Peyer's patch (tissue), 4 donors: ENCODE measurements at regions not wholly inside any gene's neighbourhood (a gene's known extent, or its start where the extent isn't known, plus 50 kb on each side); places are given as distances from the start of the nearest gene placed in this dataset.

Experiments
- DNase-seq, 3 donors: peaks; one replicate each; pipeline ENCODE4 v3.0.0-alpha.2; 2017 to 2019
- H3K27ac ChIP-seq, 4 donors: fragments of 200-600 bp; sonication (generic); one replicate each; pipeline ENCODE4 v1.5.1; 2016 to 2019
- H3K27me3 ChIP-seq, 2 donors: fragments of 200-600 bp; sonication (generic); one replicate each; pipeline ENCODE4 v1.5.1; 2019
- H3K36me3 ChIP-seq, 3 donors: fragments of 200-600 bp; sonication (generic); one replicate each; pipeline ENCODE4 v1.5.1; 2016 to 2019
- H3K4me1 ChIP-seq, 4 donors: fragments of 200-600 bp; sonication (generic); one replicate each; pipeline ENCODE4 v1.5.1; 2016 to 2019
- H3K4me3 ChIP-seq, 4 donors: fragments of 200-600 bp; sonication (generic); 1 replicate in 3 of 4; 2 replicates in 1 of 4; pipeline ENCODE4 v1.5.1; 2016 to 2019; ENCODE audit warnings: mild to moderate bottlenecking in 1 of 4
- H3K9me3 ChIP-seq, 4 donors: fragments of 200-600 bp; sonication (generic); one replicate each; pipeline ENCODE4 v1.5.1; 2016 to 2019; ENCODE audit warnings: mild to moderate bottlenecking in 1 of 4
- CTCF ChIP-seq, 6 experiments: fragments of 450-650 bp in 4 of 6; fragments of 200-600 bp in 2 of 6; sonication (generic) in 1 of 6; IDR thresholded peaks; one replicate each; pipeline ENCODE4 v1.5.1; 2017 to 2019; ENCODE audit warnings: antibody characterized with exemption in 6 of 6, mild to moderate bottlenecking in 3 of 6, moderate library complexity in 1 of 6
- POLR2A ChIP-seq, 2 donors: fragments of 450-650 bp; IDR thresholded peaks; one replicate each; pipeline ENCODE4 v1.5.1; 2017; ENCODE audit warnings: antibody characterized with exemption in 2 of 2, mild to moderate bottlenecking in 2 of 2, moderate library complexity in 2 of 2

DNA sequence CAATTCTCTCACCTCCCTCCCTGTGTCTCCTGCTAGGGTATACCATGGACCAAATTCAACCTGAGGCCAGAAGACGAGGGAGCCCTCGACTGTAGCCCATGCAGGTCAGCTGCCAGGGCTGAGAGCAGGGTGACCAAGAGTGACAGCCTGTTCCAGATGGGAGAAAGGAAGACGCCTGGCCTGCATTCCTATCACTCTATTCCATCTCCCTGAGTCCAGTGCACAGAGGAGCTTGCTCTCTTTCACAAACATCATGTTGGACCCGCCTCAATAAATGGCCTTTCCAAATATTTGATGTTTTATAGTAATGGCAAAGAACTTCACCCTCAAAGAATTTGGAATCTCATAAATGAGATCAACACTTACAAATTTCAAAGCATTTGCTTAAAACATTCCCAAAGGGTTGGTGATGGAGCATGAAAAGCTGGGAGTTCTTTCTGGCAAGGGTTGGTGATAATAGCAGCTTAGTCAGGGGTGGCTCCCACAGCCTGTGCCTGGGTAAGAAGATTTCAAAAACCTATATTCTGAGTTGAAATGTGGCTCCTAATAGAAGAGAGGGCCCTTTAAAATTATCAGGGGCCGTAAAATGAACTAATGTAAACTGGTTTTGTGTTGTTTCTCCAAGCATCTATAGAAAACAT, 393.1 kb downstream of the EFNA5 start:
- DNase-seq = no peak
- H3K4me1 ChIP-seq = no peaks in the 10 kb centered on the region
- TF ChIP-seq CTCF (IDR thresholded peaks at IDR 0.05) = no peak
- TF ChIP-seq POLR2A (IDR thresholded peaks at IDR 0.05) = no peak
- no peak overlapping the region for H3K4me3 ChIP-seq
- no peak overlapping the region for H3K27ac ChIP-seq
- H3K27me3 ChIP-seq = no peaks in the 10 kb centered on the region
- H3K9me3 ChIP-seq = no peaks in the 10 kb centered on the region
- no peaks in the 10 kb centered on the region for H3K36me3 ChIP-seq

GRCh38 chr5:107275333-107275732, 395.4 kb downstream of the EFNA5 start:
- no peak for TF ChIP-seq POLR2A (IDR thresholded peaks at IDR 0.05)
- Histone ChIP-seq H3K9me3 (no peaks in the 10 kb centered on the region), H3K27ac (no peak overlapping the region), H3K4me3 (no peak overlapping the region), H3K27me3 (no peaks in the 10 kb centered on the region), H3K4me1 (no peaks in the 10 kb centered on the region), H3K36me3 (no peaks in the 10 kb centered on the region)
- no peak for DNase-seq

DNA sequence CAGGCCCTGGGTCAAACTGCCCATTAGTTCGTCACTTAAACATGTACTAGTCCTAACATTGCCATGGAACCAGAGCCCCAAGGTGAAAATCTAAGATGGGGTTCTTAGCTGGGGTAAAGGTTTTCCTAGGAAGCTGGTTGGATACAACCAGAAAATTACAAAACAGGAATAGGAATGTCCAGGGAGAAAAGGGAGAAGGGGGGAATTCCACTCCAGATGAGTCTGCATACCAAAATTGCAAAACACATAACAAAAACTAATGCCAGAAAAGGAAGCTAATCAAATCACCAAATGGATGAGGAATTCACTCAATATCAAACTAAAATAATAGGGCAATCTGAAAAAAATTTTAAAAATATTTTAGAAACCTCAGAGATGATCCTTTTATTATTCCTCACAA, 396.2 kb downstream of the EFNA5 start:
- no peak for DNase-seq
- no peak overlapping the region for H3K27ac ChIP-seq
- no peak overlapping the region for H3K4me3 ChIP-seq
- no peaks in the 10 kb centered on the region for H3K36me3 ChIP-seq
- H3K9me3 ChIP-seq = no peaks in the 10 kb centered on the region
- H3K27me3 ChIP-seq = no peaks in the 10 kb centered on the region
- no peaks in the 10 kb centered on the region for H3K4me1 ChIP-seq
- no peak for TF ChIP-seq POLR2A (IDR thresholded peaks at IDR 0.05)
- no peak for TF ChIP-seq CTCF (IDR thresholded peaks at IDR 0.05)

- no peaks in the 10 kb centered on the region for H3K4me1 ChIP-seq
- no peaks in the 10 kb centered on the region for H3K36me3 ChIP-seq
- no peak for DNase-seq
- no peaks in the 10 kb centered on the region for H3K27me3 ChIP-seq
- no peaks in the 10 kb centered on the region for H3K9me3 ChIP-seq
- TF ChIP-seq CTCF (IDR thresholded peaks at IDR 0.05) (no peak), POLR2A (IDR thresholded peaks at IDR 0.05) (no peak)
- no peak overlapping the region for H3K4me3 ChIP-seq
- no peak overlapping the region for H3K27ac ChIP-seq
These were observed 397.8 kb downstream of the EFNA5 start for GRCh38 chr5:107272954-107273353.

- Histone ChIP-seq H3K27ac (no peak overlapping the region), H3K9me3 (no peaks in the 10 kb centered on the region), H3K4me3 (no peak overlapping the region), H3K4me1 (no peaks in the 10 kb centered on the region), H3K36me3 (no peaks in the 10 kb centered on the region), H3K27me3 (no peaks in the 10 kb centered on the region)
- no peak for TF ChIP-seq CTCF (IDR thresholded peaks at IDR 0.05)
- TF ChIP-seq POLR2A (IDR thresholded peaks at IDR 0.05) = no peak
- no peak for DNase-seq
These were observed 398.2 kb downstream of the EFNA5 start for GRCh38 chr5:107272509-107272908.

DNA sequence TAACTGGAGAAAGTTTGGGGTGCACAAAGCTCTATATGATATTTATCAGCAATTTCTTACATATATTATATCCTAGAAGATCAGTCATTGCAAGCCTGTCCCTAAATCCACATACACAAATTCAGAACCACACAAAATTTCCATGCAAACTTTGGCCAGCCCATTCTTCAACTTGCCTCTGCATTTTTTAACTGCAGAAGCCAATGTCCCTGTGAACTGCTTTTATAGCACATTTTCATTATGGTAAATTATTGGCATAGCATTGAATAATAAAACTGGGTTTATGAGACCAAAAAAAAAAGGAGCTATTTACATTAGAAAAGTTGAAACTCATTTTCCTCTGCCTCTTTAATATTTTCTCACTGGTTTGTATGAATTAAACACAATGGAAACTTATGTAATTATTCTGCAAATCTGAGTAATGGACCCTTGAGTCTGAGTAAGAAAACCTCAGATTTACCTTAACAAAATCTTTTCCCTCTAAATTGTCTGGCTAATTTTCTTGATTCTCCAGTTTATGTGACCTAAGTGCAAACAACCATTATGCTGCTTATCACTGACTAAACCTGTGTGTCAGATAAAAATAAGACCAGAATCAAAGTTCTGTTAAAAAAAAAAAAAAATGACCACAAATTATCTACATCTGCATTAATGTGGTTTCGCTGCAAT, 398.9 kb downstream of the EFNA5 start:
- Histone ChIP-seq H3K36me3 (no peaks in the 10 kb centered on the region), H3K27ac (no peak overlapping the region), H3K27me3 (no peaks in the 10 kb centered on the region), H3K9me3 (no peaks in the 10 kb centered on the region), H3K4me3 (no peak overlapping the region), H3K4me1 (no peaks in the 10 kb centered on the region)
- TF ChIP-seq POLR2A (IDR thresholded peaks at IDR 0.05) (no peak), CTCF (IDR thresholded peaks at IDR 0.05) (no peak)
- DNase-seq = no peak
